Type B pancreatic cell (in vitro differentiated cells): ENCODE measurements at regions not wholly inside any gene's neighbourhood (a gene's known extent, or its start where the extent isn't known, plus 50 kb on each side); places are given as distances from the start of the nearest gene placed in this dataset.
"Not testable (repeated sequence)": the region's sequence is repeated elsewhere in the genome, so short reads cannot be mapped to it uniquely, and the experiment has no call there.

Experiments
- DNase-seq: peaks from one replicate; pipeline ENCODE4 v3.0.0; 2021; ENCODE audit warnings: mixed read lengths; ENCODE audit not compliant: unreplicated experiment; ENCODE audit errors: extremely low spot score
- H3K27ac Mint-ChIP-seq: 2 replicates; pipeline ENCODE4 v1.8.0; 2021; ENCODE audit warnings: mild to moderate bottlenecking, mixed read lengths
- H3K27me3 Mint-ChIP-seq: 2 replicates; pipeline ENCODE4 v1.8.0; 2021; ENCODE audit warnings: mixed read lengths
- H3K36me3 Mint-ChIP-seq: 2 replicates; pipeline ENCODE4 v1.8.0; 2021; ENCODE audit warnings: mixed read lengths
- H3K4me1 Mint-ChIP-seq: one replicate; pipeline ENCODE4 v1.8.0; 2021; ENCODE audit warnings: mixed read lengths; ENCODE audit not compliant: unreplicated experiment
- H3K4me3 Mint-ChIP-seq: 2 replicates; pipeline ENCODE4 v1.8.0; 2021; ENCODE audit warnings: mild to moderate bottlenecking, mixed read lengths
- H3K9me3 Mint-ChIP-seq: 2 replicates; pipeline ENCODE4 v1.8.0; 2021; ENCODE audit warnings: mixed read lengths

- not testable (repeated sequence) for H3K4me1 Mint-ChIP-seq, DNase-seq, H3K4me3 Mint-ChIP-seq, H3K27me3 Mint-ChIP-seq, H3K9me3 Mint-ChIP-seq, H3K36me3 Mint-ChIP-seq, H3K27ac Mint-ChIP-seq
These were observed 54.1 kb upstream of the NBPF9 start for GRCh38 chr1:149157409-149157808.

- not testable (repeated sequence) for H3K27me3 Mint-ChIP-seq, H3K4me1 Mint-ChIP-seq, H3K36me3 Mint-ChIP-seq, H3K27ac Mint-ChIP-seq, DNase-seq, H3K4me3 Mint-ChIP-seq, H3K9me3 Mint-ChIP-seq
These were observed 55.0 kb upstream of the NBPF9 start for GRCh38 chr1:149158308-149158707.

- not testable (repeated sequence) for H3K4me1 Mint-ChIP-seq, H3K36me3 Mint-ChIP-seq, DNase-seq, H3K9me3 Mint-ChIP-seq, H3K27me3 Mint-ChIP-seq
- Mint-ChIP-seq H3K27ac (peak overlapping the region; percentile 48), H3K4me3 (peak overlapping the region; percentile 76)
These were observed 59.7 kb upstream of the NBPF9 start for GRCh38 chr1:149163063-149163444.

GRCh38 chr1:149174765-149175164 lies 71.4 kb upstream of the NBPF9 start:
- H3K9me3 Mint-ChIP-seq, H3K36me3 Mint-ChIP-seq, DNase-seq, H3K27me3 Mint-ChIP-seq, H3K4me1 Mint-ChIP-seq: not testable (repeated sequence)
- peak overlapping the region; percentile 82 for H3K4me3 Mint-ChIP-seq
- peak overlapping the region; percentile 76 for H3K27ac Mint-ChIP-seq

- not testable (repeated sequence) for H3K27ac Mint-ChIP-seq, H3K4me1 Mint-ChIP-seq, H3K36me3 Mint-ChIP-seq, DNase-seq, H3K27me3 Mint-ChIP-seq, H3K9me3 Mint-ChIP-seq
- H3K4me3 Mint-ChIP-seq, result peak overlapping the region; percentile 81
These were observed 72.5 kb upstream of the NBPF9 start for GRCh38 chr1:149175812-149176211.

- Mint-ChIP-seq H3K27ac (peak overlapping the region; percentile 72), H3K4me3 (peak overlapping the region; percentile 82)
- H3K36me3 Mint-ChIP-seq, result not testable (repeated sequence)
These were observed 73.3 kb upstream of the NBPF9 start for GRCh38 chr1:149176453-149177316.

GRCh38 chr1:149190742-149191141 lies 87.4 kb upstream of the NBPF9 start:
- not testable (repeated sequence) for H3K36me3 Mint-ChIP-seq, H3K27ac Mint-ChIP-seq, H3K4me1 Mint-ChIP-seq, H3K4me3 Mint-ChIP-seq, H3K27me3 Mint-ChIP-seq, DNase-seq, H3K9me3 Mint-ChIP-seq

More at GRCh38 chr1:149176453-149177316, 73.3 kb upstream of the NBPF9 start:
- not testable (repeated sequence) for H3K4me1 Mint-ChIP-seq, H3K27me3 Mint-ChIP-seq, H3K9me3 Mint-ChIP-seq
- peak; percentile 70 for DNase-seq

- not testable (repeated sequence) for H3K4me1 Mint-ChIP-seq, DNase-seq, H3K4me3 Mint-ChIP-seq, H3K36me3 Mint-ChIP-seq, H3K27me3 Mint-ChIP-seq, H3K9me3 Mint-ChIP-seq, H3K27ac Mint-ChIP-seq
These were observed 93.3 kb upstream of the NBPF9 start for GRCh38 chr1:149196651-149197050.

- not testable (repeated sequence) for H3K36me3 Mint-ChIP-seq, H3K27me3 Mint-ChIP-seq, H3K4me1 Mint-ChIP-seq, DNase-seq, H3K4me3 Mint-ChIP-seq, H3K9me3 Mint-ChIP-seq, H3K27ac Mint-ChIP-seq
These were observed 97.2 kb upstream of the NBPF9 start for GRCh38 chr1:149200567-149200966.

GRCh38 chr1:149202283-149202682 lies 98.9 kb upstream of the NBPF9 start:
- not testable (repeated sequence) for H3K27me3 Mint-ChIP-seq, H3K4me1 Mint-ChIP-seq, H3K4me3 Mint-ChIP-seq, H3K36me3 Mint-ChIP-seq, H3K27ac Mint-ChIP-seq, H3K9me3 Mint-ChIP-seq, DNase-seq

- not testable (repeated sequence) for H3K27me3 Mint-ChIP-seq, H3K27ac Mint-ChIP-seq, H3K9me3 Mint-ChIP-seq, H3K4me1 Mint-ChIP-seq, H3K4me3 Mint-ChIP-seq, DNase-seq, H3K36me3 Mint-ChIP-seq
These were observed 101.0 kb upstream of the NBPF9 start for GRCh38 chr1:149204396-149204795.

GRCh38 chr1:149208836-149209235 lies 105.5 kb upstream of the NBPF9 start:
- not testable (repeated sequence) for H3K27me3 Mint-ChIP-seq, H3K27ac Mint-ChIP-seq, H3K9me3 Mint-ChIP-seq, H3K36me3 Mint-ChIP-seq, H3K4me3 Mint-ChIP-seq, DNase-seq, H3K4me1 Mint-ChIP-seq

- H3K9me3 Mint-ChIP-seq, H3K27ac Mint-ChIP-seq, H3K36me3 Mint-ChIP-seq, DNase-seq, H3K4me3 Mint-ChIP-seq, H3K4me1 Mint-ChIP-seq, H3K27me3 Mint-ChIP-seq: not testable (repeated sequence)
These were observed 108.5 kb upstream of the NBPF9 start for GRCh38 chr1:149211757-149212420.

- H3K9me3 Mint-ChIP-seq, H3K27ac Mint-ChIP-seq, H3K27me3 Mint-ChIP-seq, H3K36me3 Mint-ChIP-seq, DNase-seq, H3K4me1 Mint-ChIP-seq, H3K4me3 Mint-ChIP-seq: not testable (repeated sequence)
These were observed 109.6 kb upstream of the NBPF9 start for GRCh38 chr1:149212946-149213345.
